Ecto neural progenitor cell (in vitro differentiated cells): ENCODE measurements at regions not wholly inside any gene's neighbourhood (a gene's known extent, or its start where the extent isn't known, plus 50 kb on each side); places are given as distances from the start of the nearest gene placed in this dataset.
"Not testable (repeated sequence)": the region's sequence is repeated elsewhere in the genome, so short reads cannot be mapped to it uniquely, and the experiment has no call there.

Experiments used
- DNase-seq: peaks from one replicate; pipeline ENCODE4 v3.0.0-alpha.2; 2018; ENCODE audit warnings: low spot score

- not testable (repeated sequence) for DNase-seq
These were observed 63.8 kb downstream of the NSUN5 start for GRCh38 chr7:73244782-73245311.

DNA sequence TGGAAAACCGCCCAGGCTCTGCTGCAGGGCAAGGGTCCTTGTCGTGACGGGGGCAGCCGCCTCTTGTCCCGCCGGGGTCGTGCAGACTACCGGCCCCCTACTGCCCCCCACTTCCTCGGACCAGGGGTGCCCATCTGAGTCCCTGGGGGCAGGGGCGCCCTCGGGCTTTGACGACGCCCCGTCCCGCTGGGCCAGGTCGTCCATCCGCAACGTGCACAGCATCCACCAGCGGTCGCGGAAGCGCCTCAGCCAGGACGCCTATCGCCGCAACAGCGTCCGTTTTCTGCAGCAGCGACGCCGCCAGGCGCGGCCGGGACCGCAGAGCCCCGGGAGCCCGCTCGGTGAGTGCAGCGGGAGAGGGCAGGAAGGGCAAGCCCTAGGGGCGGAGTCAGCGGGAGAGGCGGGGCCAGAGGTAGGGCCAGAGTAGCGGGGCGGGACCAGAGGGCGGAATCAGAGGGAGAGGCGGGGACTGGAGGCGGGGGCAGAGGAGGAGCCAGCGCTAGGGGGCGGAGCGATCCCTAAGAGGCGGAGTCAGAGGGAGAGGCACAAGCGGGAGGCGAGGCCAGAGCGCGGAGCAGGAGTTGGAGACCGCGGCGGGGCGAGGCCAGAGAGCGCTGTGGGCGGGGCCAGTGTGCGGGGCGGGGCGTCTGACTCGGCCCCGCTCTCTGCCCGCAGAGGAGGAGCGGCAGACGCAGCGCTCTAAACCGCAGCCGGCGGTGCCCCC lies 73.5 kb downstream of the NSUN5 start:
- not testable (repeated sequence) for DNase-seq

DNA sequence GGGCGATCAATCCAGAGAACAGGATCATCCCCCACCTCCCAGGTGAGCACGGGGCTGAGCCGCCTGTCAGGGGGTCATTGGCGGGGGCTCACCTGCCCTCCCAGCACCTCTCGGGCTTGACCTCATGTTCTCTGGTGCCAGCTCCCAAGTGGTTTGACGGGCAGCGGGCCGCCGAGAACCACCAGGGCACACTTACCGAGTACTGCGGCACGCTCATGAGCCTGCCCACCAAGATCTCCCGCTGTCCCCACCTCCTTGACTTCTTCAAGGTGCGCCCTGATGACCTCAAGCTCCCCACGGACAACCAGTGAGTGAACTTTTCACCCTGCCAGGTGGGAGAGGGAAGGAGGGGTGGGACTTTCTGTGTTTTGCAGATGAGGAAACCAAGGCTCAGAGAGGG lies 82.9 kb downstream of the NSUN5 start:
- DNase-seq, result peak; percentile 33

GRCh38 chr7:73221724-73222123 lies 86.9 kb downstream of the NSUN5 start:
- DNase-seq, result not testable (repeated sequence)

DNA sequence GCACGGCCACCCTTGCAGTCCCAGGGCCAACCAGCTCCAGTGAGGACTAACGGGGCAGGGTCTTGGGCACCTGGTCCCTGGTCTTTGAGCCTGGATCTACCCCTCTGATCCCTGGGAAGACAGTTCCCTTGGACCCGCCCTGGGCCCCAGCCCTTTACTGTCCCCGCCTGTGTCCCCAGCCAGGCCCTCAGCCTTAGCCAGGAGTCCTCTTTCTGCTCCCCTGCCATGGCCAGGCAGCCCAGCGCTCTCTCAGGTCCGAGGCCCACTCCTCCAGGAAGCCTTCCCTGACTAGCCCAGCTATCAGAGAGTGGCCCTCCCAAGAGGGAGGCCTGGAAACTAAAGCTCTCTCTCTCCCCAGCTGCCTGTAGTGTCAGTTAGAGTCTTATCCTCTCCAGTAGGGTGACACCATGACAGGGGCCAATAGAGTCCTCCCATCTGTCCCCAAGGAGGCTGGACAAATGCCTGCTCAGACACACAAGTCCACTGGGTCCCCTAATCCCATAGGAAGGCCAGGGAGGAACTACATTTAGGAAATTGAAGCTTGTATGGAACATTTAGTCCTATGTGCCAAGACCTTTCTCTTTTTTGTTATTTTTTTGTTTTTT lies 87.8 kb downstream of the NSUN5 start:
- DNase-seq, result not testable (repeated sequence)

GRCh38 chr7:73220357-73220756 lies 88.3 kb downstream of the NSUN5 start:
- DNase-seq, result not testable (repeated sequence)

GRCh38 chr7:73218802-73219201 lies 89.8 kb downstream of the NSUN5 start:
- DNase-seq, result not testable (repeated sequence)

DNA sequence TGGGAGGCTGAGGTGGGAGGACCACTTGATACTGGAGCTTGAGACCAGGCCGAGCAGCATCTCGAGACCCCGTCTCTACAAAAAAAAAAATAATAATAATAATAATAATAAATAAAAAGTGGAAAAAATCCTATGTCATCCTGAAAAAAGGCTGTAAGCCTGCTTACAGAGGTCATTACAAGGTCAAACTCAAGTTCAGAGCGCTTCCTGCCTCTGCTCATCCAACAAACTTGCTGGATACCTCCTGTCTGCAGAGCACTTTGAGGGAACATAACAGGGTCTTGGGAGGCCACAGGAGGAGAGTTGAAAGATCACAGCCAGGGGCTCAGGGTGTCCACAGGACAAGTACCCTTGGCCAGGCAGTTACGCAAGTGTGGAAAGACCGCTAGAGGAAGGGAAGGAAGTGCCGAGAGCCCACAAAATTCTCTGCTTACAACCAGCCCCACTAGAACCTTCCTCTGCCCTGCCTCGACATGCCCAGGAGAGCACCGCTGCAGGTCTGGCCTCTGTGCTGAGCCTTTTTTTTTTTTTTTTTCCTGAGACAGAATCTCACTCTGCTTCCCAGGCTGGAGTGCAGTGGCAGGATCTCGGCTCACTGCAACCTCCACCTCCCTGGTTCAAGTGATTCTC lies 92.5 kb downstream of the NSUN5 start:
- not testable (repeated sequence) for DNase-seq

DNA sequence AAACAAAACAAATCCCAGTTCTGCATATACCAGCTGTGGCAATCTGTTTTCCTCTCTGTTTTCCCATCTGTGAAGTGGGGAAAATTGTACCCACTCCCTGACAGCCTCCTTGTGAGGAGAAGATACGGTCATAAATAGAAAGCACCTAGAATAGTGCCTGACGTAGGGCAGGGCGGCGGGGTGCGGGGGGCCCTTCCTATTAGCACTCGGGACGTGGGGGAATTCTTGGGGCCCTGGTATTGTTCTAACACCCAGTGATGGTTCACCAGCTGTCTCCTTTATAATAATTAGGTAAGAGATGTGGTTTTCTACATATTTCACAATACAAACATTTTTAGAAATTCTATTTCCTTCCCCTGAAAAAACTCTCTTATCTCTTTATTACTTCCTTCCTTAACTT lies 93.4 kb downstream of the NSUN5 start:
- not testable (repeated sequence) for DNase-seq

- peak; percentile 40 for DNase-seq
These were observed 94.2 kb downstream of the NSUN5 start for GRCh38 chr7:73214471-73214870.

GRCh38 chr7:73213076-73213475 lies 95.5 kb downstream of the NSUN5 start:
- DNase-seq, result not testable (repeated sequence)

DNA sequence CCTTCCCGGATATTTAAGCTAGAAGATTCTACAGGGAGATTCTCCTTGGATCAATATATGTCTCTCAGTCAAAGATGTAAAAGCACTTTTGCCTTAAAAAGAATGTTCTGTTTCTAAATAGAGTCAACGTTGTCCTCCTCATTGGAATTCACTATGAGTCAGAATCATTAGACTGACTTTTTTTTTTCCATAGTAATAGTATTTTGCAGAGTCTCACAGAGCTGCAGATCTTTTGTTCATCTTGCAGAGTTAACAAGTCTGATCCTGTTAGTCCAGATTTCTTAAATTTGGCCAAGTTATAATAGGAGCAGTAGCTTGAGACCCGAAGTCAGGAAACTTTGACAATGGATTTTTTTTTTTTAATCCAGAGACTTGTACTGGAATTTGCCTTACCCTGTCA lies 103.0 kb downstream of the NSUN5 start:
- DNase-seq, result not testable (repeated sequence)

DNA sequence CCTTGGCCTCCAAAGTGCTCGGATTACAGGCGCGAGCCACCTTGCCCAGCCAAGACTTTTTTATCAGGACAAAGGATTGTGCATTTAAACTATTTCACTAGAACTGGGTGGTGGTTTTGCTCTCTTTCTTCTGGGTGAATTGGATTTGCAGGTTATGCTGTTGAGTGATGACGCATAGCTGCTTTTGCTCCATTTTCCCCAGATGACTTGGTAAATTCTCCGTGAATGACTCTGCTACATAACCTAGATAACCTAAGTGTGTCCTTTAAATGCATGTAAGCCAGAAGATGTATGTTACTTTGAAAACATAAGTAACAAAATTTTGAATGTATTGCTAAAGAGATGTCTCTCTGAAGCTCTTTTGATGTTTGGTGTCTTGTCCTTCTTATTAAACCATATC lies 103.7 kb downstream of the NSUN5 start:
- not testable (repeated sequence) for DNase-seq

GRCh38 chr7:73203312-73203711 lies 105.3 kb downstream of the NSUN5 start:
- DNase-seq, result not testable (repeated sequence)

DNA sequence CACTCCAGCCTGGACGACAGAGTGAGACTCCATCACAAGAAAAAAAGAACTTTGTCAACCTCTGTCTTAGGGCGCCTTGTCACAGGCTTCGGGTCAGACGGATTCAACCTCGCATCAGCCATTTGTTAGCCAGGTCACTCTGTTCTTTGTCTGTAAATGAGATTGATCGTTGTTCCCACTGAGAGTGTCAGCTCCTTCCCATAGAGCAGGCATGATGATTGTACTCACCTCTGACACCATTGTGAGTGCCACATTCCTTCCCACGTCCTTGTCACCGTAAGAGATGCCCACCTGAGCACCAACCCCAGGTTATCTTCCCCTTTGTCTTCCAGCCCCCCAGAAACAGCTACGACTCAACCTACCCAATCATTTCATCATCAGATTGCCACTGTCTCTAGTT lies 107.4 kb downstream of the NSUN5 start:
- DNase-seq, result not testable (repeated sequence)

DNA sequence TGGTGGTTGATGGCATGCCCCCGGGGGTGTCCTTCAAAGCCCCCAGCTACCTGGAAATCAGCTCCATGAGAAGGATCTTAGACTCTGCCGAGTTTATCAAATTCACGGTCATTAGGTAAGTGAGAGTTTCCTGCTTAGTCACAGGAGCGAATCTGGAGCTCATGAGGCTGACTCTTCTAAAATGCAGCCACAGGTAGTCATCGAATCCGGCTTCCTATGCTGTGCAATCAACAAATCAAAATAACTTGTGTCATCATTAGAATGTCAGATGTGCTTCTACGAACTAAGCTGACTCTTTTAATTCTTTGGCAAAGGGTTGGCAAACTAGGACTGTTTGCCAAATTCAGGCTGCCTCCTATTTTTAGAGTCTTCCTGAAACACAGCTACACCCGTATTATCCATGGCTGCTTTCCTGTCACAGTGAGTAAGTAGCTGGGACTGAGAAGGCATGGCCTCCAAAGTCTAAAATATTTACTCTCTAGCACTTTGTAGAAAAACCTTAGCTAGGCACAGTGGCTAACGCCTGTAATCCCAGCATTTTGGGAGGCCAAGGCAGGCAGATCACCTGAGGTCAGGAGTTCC lies 108.0 kb downstream of the NSUN5 start:
- DNase-seq, result not testable (repeated sequence)

- not testable (repeated sequence) for DNase-seq
These were observed 108.2 kb upstream of the SPDYE9 start for GRCh38 chr7:73193991-73194390.

GRCh38 chr7:73190483-73191155 lies 104.8 kb upstream of the SPDYE9 start:
- DNase-seq, result not testable (repeated sequence)

DNA sequence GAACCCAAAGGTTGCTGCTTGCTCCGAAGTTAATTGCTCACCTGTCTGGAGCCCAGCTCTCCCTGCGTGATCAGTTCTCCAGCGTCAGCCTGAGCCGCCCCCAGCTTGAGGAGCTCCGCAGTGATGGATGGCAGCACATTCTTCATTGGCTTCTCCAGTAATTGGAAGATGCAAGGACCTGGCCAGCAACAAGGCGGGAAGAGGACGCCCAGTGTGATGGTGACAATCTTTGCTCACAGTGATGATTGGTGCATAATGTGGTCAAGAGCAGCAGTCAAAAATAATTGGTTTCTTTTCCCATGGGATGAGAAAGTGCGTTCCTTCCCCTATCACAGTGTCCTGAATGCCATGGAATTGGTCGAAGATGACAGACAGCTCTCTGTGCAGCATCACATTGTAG lies 102.4 kb upstream of the SPDYE9 start:
- not testable (repeated sequence) for DNase-seq

- DNase-seq, result not testable (repeated sequence)
These were observed 100.9 kb upstream of the SPDYE9 start for GRCh38 chr7:73186589-73187309.

DNA sequence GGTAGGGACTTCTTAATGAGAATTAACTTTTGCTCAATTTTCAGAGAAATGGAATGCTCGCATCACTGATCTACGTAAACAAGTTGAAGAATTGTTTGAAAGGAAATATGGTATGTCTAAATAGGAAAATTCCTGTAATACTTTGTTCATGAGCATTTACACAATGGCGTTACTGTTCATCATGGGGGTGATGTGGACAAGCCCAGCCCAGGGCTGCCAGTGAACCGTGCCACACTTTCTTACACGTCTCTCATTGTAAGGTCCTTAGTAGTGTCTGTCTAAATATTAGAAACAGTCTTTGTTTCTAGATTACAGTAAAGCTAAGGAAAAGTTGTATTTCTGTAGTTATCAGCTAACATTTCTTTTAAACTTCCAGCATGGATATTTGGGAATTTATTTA lies 91.0 kb upstream of the SPDYE9 start:
- not testable (repeated sequence) for DNase-seq
